Choroid plexus epithelial cell (primary cell): ENCODE measurements at regions not wholly inside any gene's neighbourhood (a gene's known extent, or its start where the extent isn't known, plus 50 kb on each side); places are given as distances from the start of the nearest gene placed in this dataset.

ENCODE experiments used
- DNase-seq: peaks from one replicate; pipeline ENCODE4 v3.0.0-alpha.2; 2010; ENCODE audit warnings: low read depth
- H3K4me3 ChIP-seq: 2 replicates; pipeline ENCODE4 v1.5.1; 2011; ENCODE audit warnings: low read depth, mild to moderate bottlenecking, control low read depth, low read length, moderate library complexity
- CTCF ChIP-seq: conservative IDR thresholded peaks from 2 replicates; pipeline ENCODE4 v1.5.1; 2011; ENCODE audit warnings: low read depth, mild to moderate bottlenecking, control low read depth, inconsistent platforms, low read length, moderate library complexity

DNA sequence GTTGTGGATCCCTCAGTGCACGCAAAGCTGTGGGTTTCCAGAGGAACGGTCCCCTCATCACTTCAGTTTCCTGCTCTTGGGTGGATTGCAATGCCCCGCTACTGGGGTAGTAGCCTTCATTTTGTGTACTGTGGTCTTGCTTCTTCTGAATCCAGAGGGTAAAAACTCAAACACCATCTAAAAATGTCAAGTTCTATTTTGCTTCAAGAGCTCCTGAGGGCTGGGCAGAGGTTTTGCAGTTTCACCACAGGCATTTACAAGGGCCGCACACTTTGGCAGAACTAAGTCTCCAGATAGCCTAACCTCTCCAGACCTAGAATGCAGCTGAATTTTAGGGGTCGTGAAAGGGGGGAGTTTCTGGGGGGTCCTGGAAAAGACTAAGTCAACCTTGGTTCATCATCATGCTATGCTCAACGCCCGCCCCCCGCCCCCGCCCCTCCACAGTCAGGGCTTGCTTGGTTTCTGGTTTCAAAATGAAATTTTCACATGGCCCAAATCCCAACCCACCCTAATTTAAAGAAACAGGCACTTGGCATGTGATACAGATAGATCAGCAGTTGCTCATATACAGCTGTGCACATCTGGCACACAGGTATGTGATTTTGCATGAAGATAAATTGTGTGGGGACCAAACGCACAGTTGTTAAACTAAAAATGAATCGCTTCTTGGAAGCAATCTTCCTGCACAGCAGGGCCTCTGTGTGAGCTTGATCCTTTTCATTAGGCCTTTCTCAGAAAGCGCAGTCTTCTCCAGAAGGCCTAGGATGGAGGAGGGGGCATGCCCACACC, 329.6 kb downstream of the OSR1 start:
- no peak for DNase-seq
- no peak for TF ChIP-seq CTCF
- no peak overlapping the region for H3K4me3 ChIP-seq

DNA sequence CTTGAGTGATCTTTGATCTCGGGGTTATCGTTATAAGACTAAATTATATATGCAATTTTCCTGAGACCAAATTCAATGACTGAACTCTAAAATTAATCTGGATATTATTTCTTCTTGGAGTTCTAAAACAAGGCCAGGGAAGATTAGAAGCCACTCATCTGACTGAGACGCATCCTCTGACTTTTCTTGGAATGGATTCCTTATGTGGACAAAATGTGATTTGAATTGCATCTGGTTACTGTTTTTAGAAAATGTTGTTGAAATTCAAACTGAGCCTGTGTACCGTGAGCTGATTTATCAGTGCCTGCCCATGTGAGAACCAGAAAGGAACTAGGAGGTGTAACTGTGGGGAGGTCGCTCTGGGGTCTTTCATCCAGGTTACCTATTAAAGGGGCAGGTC, 330.8 kb downstream of the OSR1 start:
- no peak for DNase-seq
- no peak overlapping the region for H3K4me3 ChIP-seq
- TF ChIP-seq CTCF = no peak

GRCh38 chr2:19026261-19026660, 332.2 kb downstream of the OSR1 start:
- no peak for TF ChIP-seq CTCF
- DNase-seq = no peak
- no peak overlapping the region for H3K4me3 ChIP-seq

GRCh38 chr2:19022334-19022733, 336.1 kb downstream of the OSR1 start:
- no peak for TF ChIP-seq CTCF
- H3K4me3 ChIP-seq = no peak overlapping the region
- no peak for DNase-seq

DNA sequence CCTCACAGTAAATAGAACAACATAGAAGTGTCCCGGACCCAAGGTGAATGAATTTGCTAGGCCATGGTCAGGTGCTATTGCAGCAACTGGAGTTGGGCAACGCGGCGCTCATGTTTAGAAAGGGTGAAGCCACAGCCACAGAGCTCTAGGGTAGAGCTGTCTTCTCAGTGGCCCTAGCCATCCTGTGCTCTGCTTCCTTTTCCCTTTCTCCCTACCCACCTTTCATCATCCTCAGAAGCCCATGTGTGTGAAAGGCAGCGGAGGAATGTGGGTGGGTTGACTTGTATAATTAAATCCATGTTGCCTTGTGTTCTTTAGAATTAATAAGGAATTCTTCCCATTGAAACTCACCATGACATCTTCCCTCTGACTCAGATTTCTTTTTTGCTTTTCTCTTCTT, 336.7 kb downstream of the OSR1 start:
- peak; percentile 54 for DNase-seq
- no peak overlapping the region for H3K4me3 ChIP-seq
- TF ChIP-seq CTCF = no peak

DNA sequence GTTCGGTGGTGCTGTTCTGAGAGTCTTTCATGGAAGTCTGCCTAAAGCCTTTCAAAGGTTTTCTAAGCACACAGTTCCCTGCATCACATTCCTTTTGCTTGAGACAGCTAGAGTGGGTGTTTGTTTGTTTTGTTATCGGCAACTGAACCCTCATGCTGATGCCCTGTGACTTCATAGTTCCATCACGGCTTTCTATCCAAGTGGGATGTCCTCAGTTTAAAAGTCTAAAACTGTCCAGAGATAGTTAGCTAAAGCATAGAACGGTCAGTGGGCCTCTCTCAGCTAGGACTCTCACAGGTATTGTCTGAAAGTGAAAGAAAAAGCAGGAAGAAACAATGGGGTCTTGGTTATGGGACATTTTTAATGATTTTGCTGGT, 337.3 kb downstream of the OSR1 start:
- peak overlapping the region; percentile 6 for H3K4me3 ChIP-seq
- TF ChIP-seq CTCF = no peak
- DNase-seq = peak; percentile 92

- TF ChIP-seq CTCF = no peak
- no peak overlapping the region for H3K4me3 ChIP-seq
Measured at GRCh38 chr2:19020144-19021099, 338.0 kb downstream of the OSR1 start.

More at GRCh38 chr2:19020144-19021099, 338.0 kb downstream of the OSR1 start:
- DNase-seq = peak; percentile 14
